ENCODE measurements at regions not wholly inside any gene's neighbourhood (a gene's known extent, or its start where the extent isn't known, plus 50 kb on each side); places are given as distances from the start of the nearest gene placed in this dataset.
"Not testable (repeated sequence)": the region's sequence is repeated elsewhere in the genome, so short reads cannot be mapped to it uniquely, and the experiment has no call there.

DNA sequence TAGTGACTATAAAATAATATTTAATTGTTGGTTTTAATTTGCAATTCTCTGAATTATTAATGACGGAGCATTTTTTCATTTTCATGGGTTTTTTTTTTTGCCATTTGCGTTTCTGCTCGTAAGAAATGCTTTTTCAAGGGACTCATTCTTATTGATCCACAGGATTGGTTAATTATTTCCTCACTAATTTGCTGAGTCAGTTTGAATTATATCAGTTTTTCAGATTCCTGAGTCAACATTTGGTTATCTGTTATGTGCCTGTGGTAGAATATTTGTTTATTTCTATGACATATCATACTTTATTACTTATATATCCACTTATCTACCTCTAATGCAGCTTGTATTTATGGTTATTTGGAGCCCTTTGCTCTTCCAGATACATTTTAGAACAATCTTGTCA is 257.0 kb upstream of the BTBD3 start:
- no peak for DNase-seq

DNA sequence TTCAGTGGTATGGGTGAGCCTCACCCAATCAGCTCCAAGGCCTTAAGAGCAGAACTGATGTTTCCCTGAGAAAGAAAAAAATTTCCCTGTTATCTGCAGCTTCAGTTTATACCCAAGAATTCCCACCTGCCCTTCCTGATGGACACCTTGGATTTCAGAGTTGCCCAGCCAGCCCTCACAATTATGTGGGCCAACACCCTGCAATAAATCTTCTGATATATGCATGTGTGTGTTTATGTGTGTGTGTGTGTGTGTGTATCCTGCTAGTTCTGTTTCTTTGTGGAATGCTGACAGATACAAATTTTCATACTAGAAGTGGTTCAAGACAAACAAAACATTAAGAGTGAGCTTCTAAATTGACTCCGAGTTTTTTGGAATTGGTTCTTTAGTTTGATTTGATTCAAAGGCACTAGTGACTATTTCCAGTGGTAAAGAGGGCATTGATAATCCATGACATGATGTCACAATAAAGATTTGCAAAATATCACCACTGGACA is 246.6 kb upstream of the BTBD3 start:
- DNase-seq = no peak

DNA sequence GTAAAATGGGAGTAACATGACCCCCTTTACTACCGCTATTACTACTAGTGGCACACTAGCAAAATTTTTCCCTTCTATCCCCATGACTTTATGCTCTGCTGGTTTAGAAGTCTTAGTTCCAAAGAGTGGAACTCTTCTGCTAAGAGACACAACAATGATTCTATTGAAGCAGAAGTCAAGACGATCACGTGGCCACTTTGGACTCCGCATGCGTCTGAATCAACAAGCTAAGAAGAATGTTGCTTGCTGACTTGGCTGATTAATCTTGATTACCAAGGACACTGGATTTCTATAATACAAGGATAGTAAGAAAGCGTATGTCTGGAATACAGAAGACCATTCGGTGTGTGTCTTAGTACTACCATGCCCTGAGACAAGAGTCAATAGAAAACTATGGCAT is 244.7 kb upstream of the BTBD3 start:
- no peak for DNase-seq

DNA sequence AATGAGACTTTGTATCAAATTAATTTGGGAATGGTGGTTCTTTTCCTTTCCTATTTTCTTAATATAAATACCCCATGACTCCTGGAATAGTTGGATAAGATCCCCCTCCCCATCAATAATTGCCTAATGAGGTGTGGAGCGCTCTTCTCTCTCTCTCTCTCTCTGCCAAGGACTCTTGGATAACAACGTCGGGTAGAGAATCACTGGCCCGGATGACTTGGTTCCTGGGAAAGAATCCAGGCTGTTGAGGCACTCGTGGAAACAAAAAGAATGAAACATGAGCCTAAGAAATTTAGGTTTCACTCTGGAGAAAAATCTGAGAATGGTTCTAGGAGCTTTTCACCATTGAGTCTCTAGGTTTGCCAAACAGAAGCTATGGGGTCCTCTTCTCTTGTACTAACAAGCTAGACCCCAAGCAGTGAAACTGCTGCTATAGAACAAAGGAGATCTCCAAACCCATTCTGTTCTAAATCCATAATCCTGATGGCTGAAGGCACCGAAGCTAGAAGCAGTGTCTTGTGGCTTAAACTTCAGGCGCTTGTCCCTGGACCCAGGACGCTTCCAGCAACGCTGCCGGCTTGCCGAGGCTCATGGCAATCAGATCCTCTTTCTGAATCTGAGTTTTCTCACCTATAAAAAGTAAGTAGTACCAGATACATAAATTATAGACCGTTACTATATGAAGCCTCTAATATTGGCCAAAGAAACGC is 241.6 kb upstream of the BTBD3 start:
- DNase-seq = no peak

DNA sequence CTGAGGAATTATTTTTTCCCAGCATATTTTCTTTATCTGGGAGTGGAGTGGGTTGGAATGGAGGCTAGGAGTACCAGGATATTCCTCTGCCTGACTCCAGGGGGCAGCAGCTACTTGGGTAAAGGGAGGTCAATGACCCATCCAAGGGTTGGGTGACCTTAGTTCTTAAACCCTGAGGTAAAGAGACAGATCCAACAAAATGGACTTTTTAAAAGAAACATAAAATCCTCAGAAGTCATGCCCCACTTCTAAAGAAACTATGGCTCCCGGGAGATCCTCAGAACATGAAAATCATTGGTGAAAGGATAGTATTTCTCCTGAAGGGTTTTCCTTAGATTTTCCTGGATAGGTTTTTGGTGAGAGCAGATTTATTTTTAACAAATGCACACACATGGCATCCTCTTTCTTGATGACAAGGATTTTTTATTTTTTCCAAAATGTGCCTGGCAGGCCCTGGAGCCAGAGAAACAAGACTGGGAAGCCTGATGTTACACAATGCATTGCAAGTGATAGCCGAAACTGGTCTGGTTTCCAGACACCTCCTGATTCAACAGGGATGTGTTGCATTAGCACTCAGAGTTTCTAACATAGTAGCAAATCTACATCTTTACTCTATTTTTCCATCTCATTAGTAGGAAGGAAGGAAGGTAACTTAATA is 240.9 kb upstream of the BTBD3 start:
- DNase-seq = no peak

DNA sequence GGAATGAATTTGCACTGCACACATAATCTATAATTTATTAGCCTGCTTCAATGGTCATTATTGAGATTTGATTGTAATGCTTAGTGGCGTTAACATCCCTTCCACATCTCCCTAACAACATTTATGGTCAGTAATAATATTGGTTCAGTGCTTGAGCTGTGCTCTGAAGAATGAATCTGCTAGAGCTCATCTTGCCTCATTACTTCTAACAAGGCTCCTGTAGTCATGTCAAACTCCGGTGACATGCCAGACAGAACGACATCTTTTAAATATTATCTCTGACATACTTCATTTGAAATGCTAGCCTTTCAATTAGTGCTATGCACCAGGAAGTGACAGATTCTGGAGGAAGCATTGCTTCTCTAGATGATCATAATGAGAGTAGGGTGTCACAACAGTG is 240.3 kb upstream of the BTBD3 start:
- DNase-seq = no peak

DNA sequence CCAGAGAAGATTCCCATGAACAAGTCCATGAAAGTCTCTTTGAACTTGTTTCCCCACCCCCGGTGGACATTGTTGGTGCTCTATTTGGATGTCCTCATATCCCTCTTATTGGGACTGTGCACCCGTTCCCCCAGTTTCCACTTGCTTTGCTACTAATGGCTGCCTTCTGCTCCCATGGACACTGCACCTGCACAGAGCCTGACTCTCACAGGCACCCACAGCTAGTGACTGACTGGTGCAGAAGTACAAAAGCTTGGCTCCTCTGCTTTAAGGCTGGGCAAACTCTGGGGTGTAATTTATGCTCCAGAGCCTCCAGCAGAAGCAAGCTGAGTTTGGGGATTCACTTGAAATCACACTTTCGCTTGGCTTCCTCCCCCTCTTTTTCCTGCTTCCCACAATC is 239.9 kb upstream of the BTBD3 start:
- DNase-seq = no peak

DNA sequence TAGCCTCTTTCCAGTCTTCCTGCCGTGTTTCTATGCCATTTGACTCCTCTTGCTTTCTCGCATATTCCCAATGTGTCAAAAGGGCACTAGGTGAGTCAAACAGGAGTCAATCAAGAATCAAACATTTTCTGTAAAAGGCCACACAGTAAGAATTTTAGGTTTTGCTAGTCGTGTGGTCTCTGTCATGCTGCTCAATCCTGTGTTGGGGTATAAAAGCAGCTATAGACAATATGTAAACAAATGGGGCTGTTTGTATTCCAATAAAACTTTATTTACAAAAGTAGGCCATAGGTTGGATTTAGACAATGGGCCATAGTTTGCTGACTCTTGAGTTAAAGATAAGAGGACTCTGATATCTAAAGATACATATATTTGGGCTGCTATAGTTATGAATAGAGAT is 235.4 kb upstream of the BTBD3 start:
- no peak for DNase-seq

DNA sequence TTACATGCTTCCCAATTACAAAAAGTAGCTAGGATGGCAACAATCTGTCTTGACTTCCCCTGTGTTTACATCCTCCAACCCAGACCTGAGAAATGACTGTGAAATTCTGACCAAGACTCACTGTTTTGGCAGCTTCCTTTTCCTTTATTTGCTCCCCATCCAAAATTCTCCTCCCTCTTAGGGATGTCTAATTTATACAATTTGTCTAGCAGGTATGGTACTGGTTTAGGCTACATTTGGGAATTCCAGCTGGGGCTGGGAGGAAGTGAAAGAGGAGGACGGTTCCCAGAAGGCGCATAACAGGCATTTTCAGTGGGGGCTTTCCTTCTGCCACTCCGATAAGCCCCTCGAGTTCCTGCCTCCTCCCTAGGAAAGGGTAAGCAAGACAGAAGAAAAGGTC is 231.5 kb upstream of the BTBD3 start:
- DNase-seq = no peak

DNA sequence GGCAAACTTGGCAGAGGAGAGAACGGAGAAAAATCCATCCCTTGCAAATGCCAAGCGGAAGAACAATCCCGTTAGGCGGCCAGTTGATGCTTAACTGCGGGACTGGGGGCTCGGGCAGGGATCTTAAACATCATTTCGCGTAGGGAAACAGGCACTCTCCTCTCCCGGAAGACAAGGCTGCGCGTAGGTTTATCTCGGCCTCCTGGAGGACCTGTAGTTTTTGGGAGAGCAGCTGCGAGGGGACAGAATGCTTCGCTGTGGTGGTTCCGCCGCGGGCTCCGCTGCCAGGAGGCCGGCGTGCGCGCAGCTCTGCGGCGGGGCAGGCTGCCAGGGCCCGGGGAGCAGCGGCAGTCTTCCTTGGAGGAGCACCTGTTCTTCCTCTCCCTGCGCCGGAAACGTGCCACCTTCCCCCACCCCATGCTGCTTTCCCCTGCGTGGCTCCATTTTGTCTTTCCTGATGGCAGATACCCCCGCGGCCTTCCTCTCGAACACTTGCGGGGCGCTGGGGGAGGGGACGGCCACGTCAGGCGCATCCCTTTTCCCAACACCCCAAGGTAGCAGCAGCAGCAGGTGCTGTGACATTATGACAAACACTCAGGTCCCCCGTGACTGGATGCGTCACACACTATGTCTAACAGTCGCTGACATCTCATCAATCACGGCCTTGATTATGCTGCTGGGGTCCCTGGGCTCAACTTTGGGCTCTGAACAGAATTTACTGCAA is 230.7 kb upstream of the BTBD3 start:
- no peak for DNase-seq

DNA sequence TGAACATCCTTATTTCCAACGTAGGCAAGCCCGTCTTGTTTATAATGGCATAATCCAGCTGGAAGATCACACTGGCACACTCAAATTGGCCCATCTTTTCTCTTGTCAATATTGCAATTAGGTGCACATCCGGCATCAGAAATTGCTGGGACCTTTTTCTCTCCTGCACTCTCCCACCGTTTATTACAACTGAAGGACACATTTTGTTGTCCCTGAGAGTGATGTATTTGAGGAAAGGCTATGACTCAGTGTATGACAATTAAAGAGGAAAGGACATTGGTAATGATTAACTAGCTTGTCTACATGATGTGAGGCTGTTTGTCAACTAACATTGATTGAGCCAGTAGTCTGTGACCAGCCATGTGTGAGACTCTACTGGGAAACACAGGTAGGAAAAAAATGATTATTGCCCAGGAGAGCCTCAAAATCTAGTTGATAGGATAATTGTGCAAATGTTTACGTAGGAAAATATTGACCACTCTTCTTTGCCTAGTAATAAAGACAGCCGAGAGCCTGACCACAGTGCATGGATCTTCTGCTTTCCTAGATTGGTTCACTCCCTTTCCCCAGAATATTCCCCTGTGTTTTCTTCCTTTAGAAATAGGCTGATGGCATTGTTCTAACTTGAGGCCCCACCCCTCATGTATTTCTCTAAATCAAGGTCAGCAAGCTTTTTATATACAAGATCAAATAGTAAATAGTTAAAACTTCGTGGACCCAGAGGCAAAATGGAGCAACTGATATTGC is 230.0 kb upstream of the BTBD3 start:
- no peak for DNase-seq

DNA sequence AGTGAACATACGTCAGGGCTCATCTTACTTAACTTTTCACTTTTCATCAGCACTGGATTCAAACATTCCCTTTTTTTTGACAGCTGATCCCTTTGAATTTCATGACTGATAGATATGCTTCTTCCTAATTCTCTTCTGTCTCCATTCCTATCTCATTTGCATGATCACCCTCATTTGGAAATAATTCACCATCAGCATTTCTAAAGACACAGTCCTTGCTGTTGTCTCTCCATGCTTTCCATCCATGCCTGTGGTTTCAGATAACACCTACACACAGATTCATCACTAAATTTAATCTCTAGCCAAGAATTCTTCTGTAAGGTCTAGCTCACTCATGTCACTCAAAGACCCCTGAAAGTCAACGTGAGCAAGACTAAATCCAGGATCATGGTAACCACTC is 228.4 kb upstream of the BTBD3 start:
- DNase-seq = no peak

DNA sequence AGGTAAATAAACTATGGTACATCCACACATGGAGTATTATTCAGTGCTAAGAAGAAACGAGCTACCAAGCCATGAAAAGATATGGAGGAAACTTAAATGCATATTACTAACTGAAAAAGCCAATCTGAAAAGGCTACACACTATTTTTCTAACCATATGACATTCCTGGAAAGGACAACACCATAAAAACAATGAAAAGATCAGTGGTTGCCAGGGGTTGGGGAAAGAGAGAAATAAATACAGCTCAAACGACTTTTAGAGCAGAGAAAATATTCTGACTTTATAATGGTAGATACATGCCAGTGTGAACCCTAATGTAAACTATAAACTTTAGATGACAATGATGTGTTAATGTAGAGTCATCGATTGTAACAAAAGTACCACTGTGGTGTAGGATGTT is 225.9 kb upstream of the BTBD3 start:
- DNase-seq = no peak

DNA sequence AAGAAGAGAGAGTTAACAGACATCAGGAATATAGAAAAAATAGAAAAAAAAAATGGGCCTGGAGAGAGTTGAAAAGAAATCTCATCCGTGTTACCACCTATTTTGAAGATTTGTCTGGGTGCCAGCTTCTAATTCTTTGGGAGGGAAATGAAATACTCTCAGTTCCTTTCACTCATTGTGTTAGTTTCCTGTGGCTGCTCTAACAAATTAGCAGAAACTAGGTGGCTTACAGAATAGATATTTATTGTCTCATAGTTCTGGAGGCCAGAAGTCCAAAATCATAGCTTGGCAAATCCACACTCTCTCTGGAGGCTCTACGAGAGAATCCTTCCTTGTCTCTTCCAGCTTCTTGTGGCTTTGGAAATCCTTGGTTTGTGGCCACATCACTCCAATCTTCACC is 225.1 kb upstream of the BTBD3 start:
- DNase-seq = no peak

DNA sequence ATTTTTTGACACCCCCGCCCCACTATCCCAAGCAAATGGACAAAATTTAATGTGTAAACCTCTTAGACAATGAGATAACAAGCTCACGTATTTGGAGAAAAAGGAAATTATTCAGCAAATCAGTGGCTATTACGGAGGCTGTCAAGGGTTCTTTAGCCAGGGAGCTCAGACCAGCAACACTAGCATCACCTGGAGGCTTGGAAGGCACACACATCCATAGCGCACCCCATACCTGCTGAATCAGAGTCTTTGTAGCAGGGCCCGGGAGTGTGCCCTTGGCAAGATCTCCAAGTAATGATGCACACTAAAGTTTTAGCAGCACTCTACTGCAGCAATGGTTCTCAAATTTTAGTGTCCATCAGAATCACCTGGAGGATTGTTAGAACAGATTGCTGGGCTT is 223.2 kb upstream of the BTBD3 start:
- DNase-seq = no peak

DNA sequence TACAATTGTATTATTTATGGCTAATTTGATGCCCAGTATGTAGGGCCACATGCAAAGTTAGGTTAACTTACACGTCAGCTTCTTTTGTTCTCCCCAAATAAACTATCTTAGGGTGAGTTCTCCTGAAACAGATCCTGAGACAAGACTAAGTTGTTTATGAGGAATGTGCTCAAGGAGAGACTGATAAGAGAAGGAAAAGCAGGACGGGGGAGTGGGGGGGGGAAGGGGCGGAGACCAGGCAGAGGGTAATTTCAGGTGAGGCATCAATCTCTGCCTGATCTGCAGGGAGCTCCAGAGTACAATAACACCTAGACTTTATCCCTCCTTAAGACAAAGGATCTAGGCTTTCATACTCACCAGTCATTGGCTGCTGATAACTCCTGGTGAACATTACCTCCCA is 220.6 kb upstream of the BTBD3 start:
- no peak for DNase-seq

DNA sequence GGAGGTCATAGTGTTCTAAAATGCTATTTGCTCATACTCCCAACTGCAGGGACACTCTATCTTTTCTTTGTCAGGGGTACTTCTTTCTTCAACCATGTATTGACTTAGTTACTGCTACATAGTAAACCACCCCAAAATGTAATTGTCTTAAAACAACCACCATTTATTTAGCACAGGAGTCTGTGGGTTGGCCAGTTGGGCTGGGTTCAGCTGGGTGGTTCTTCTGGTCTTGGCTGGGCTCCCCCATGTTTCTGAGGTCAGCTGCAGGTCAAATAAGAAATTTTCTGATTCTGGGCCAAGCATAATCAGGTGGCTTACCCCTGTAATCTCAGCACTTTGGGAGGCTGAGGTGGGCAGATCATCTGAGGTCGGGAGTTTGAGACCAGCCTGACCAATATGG is 220.0 kb upstream of the BTBD3 start:
- DNase-seq = no peak

DNA sequence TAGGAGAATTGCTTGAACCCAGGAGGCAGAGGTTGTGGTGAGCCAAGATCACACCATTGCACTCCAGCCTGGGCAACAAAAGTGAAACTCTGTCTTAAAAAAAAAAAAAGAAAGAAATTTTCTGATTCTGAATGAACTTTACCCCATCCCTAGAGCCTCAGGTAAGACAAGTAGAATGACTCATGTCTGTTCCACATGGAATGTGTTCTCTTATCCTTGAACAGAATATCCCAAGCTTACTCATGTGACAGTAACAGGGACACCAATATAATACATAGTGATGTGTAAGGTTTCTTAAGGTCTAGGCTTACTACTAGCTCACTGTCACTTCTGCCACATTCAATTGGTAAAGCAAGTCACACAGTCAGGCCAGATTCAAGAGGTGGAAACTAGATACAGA is 219.6 kb upstream of the BTBD3 start:
- no peak for DNase-seq

DNA sequence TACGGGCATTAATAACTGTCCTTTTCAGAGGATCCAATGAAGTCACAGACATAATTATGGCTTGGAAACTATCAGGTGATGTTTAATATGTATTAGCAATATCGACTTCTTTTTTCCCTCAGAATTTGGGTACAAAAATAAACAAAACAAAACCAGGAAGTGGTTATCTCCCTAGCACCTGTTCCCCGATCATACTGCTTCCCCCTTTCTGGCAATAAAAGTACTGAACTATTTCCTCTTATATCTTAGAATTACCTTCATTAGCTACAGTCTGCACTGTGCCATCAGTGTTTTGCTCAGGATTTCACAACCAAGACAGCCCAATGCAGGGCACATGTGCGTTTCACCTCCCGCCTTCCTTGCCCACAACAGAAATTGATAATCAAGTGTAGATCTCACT is 216.9 kb upstream of the BTBD3 start:
- no peak for DNase-seq

DNA sequence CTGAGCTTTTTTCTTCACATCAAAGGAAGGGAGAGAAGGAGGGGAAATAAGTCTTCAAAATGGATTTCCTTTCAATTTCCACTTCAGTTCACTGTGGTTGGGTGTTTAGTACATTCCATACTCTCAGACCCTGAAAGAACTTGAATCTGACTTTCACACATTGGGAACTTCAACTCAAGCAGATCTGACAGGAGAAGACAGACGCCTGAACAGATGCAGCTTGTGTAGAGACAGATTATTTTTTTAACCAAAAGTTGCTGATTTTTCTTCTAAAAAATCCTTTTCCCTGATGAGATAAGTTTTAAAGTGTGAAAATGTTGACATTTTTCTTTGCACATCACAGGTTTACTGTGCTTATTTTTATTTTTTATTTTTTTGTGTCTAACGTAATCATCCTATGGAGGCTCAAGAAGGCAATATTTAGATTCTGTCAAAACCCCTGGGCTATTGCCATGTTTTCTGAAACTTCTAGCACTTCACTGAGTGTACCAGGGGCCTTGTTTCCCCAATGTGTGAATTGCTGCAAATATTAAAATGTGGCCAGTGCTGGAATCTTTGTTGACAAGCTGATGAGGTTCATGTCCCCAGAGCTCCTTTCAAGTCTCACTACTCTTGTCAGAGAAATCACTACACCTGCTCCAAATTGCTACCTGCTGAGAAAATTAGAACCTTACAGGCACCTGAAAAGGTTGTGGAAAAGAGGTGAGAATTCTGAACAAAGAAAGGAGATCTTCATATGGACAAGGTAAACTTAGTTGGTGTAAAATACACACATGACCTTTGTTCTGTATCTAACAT is 214.8 kb upstream of the BTBD3 start:
- no peak for DNase-seq

DNA sequence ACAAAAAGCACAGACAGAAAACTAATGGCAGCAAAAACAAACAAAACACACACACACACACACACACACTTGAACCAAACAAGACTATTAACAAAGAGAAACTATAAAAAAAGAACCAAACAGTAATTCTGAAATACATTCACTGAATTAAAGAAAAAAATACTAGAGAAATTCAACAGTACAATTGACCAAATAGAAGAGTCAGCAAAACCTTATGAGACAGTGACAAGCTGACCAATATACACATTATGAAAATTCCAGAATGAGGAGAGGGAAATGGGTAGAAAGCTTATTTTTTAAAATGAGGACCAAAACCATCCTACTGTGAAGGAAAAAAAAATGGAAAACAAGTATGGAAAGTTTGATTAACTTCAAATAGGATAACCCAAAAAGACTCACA is 212.2 kb upstream of the BTBD3 start:
- DNase-seq = no peak

DNA sequence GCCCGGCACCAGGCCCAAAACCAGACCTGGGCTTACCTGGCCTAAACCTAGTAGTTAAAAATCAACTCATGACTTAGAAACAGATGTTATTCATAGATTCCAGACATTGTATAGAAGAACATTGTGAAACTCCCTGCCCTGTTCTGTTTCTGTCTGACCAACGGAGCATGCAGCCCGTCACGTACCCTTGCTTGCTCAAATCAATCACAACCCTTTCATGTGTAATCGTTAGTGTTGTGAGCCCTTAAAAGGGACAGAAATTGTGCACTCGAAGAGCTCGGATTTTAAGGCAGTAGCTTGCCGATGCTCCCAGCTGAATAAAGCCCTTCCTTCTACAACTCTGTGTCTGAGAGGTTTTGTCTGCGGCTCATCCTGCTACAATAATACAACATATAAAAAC is 209.5 kb upstream of the BTBD3 start:
- not testable (repeated sequence) for DNase-seq

DNA sequence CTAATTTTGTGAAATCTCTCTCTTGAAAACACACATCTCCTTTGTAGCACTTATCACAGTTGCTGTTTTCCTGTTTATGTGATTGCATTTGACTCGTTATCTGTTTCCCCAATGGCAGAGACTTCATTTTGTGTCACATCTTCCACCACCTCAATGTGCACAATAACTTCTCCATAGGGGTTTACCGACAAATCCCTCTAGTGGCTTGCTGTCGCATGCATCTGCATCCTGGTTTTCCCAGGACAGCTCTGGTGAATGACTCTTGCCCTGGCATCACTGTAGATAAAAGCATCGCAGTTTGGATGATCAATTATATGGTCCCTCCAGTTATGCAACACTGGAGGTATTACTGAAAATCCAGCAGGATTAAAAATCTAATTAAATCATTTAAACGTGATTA is 206.5 kb upstream of the BTBD3 start:
- DNase-seq = no peak
